ENCODE measurements at regions not wholly inside any gene's neighbourhood (a gene's known extent, or its start where the extent isn't known, plus 50 kb on each side); places are given as distances from the start of the nearest gene placed in this dataset.

GRCh38 chr1:164093543-164093942 lies 465.4 kb upstream of the PBX1 start:
- TF ChIP-seq POLR2A (IDR thresholded peaks at IDR 0.05): no peak
- TF ChIP-seq CTCF (IDR thresholded peaks at IDR 0.05): no peak

All from heart left ventricle (tissue), 13 donors.